ENCODE measurements at regions not wholly inside any gene's neighbourhood (a gene's known extent, or its start where the extent isn't known, plus 50 kb on each side); places are given as distances from the start of the nearest gene placed in this dataset.
"Not testable (repeated sequence)": the region's sequence is repeated elsewhere in the genome, so short reads cannot be mapped to it uniquely, and the experiment has no call there.

- Histone ChIP-seq H3K4me1 (ENCODE audit: insufficient read depth, low read length) (no peaks in the 10 kb centered on the region), H3K27ac (ENCODE audit: low read depth, low read length) (no peak overlapping the region), H3K9me3 (ENCODE audit: low read length) (no peaks in the 10 kb centered on the region), H3K4me3 (ENCODE audit: low read length) (no peak overlapping the region), H3K36me3 (ENCODE audit: insufficient read depth, low read length) (no peaks in the 10 kb centered on the region), H3K27me3 (ENCODE audit: insufficient read depth, low read length, poor library complexity, severe bottlenecking) (no peaks in the 10 kb centered on the region)
- Mint-ChIP-seq H3K4me1 (no peaks in the 10 kb centered on the region), H3K27ac (no peak overlapping the region), H3K27me3 (peaks cover 0 to 3% of the 10 kb centered on the region in 2 donors), H3K4me3 (no peak overlapping the region), H3K9me3 (peaks cover 0 to 7% (median 4%) of the 10 kb centered on the region in 5 donors), H3K36me3 (no peaks in the 10 kb centered on the region)
- DNase-seq: no peak
- ChIA-PET POLR2A (no interaction called here), CTCF (no interaction called here)
Measured at GRCh38 chr4:12122316-12122715, 693.6 kb upstream of the HS3ST1 start.

- H3K27me3 ChIP-seq (ENCODE audit: insufficient read depth, low read length, poor library complexity, severe bottlenecking): no peaks in the 10 kb centered on the region
- H3K4me1 ChIP-seq (ENCODE audit: insufficient read depth, low read length): no peaks in the 10 kb centered on the region
Measured at GRCh38 chr4:12120968-12121367, 692.3 kb upstream of the HS3ST1 start.

GRCh38 chr4:12118651-12119213 is 690.0 kb upstream of the HS3ST1 start:
- H3K27ac Mint-ChIP-seq: no peak overlapping the region
- peaks cover 0 to 1% of the 10 kb centered on the region in 2 donors for H3K27me3 Mint-ChIP-seq
- CTCF ChIA-PET: no interaction called here
- Histone ChIP-seq H3K27me3 (ENCODE audit: insufficient read depth, low read length, poor library complexity, severe bottlenecking) (no peaks in the 10 kb centered on the region), H3K36me3 (ENCODE audit: insufficient read depth, low read length) (no peaks in the 10 kb centered on the region), H3K27ac (ENCODE audit: low read depth, low read length) (no peak overlapping the region), H3K4me3 (ENCODE audit: low read length) (no peak overlapping the region), H3K4me1 (ENCODE audit: insufficient read depth, low read length) (no peaks in the 10 kb centered on the region), H3K9me3 (ENCODE audit: low read length) (no peaks in the 10 kb centered on the region)
- POLR2A ChIA-PET: no interaction called here
- peaks cover 10 to 22% (median 21%) of the 10 kb centered on the region in 5 donors for H3K9me3 Mint-ChIP-seq
- H3K4me3 Mint-ChIP-seq: no peak overlapping the region
- no peaks in the 10 kb centered on the region for H3K4me1 Mint-ChIP-seq
- DNase-seq: no peak
- H3K36me3 Mint-ChIP-seq: no peaks in the 10 kb centered on the region

More at GRCh38 chr4:12120968-12121367, 692.3 kb upstream of the HS3ST1 start:
- Mint-ChIP-seq H3K9me3 (peaks cover 4 to 16% (median 10%) of the 10 kb centered on the region in 5 donors), H3K27ac (no peak overlapping the region), H3K36me3 (no peaks in the 10 kb centered on the region), H3K4me1 (no peaks in the 10 kb centered on the region), H3K4me3 (no peak overlapping the region), H3K27me3 (peaks cover 0 to 3% of the 10 kb centered on the region in 2 donors)
- ChIA-PET CTCF (no interaction called here), POLR2A (no interaction called here)
- no peaks in the 10 kb centered on the region for H3K36me3 ChIP-seq (ENCODE audit: insufficient read depth, low read length)
- no peak for DNase-seq
- H3K4me3 ChIP-seq (ENCODE audit: low read length): no peak overlapping the region
- H3K9me3 ChIP-seq (ENCODE audit: low read length): no peaks in the 10 kb centered on the region
- no peak overlapping the region for H3K27ac ChIP-seq (ENCODE audit: low read depth, low read length)

GRCh38 chr4:12116009-12116552 is 687.4 kb upstream of the HS3ST1 start:
- ChIA-PET CTCF (no interaction called here), POLR2A (no interaction called here)
- no peaks in the 10 kb centered on the region for H3K36me3 ChIP-seq (ENCODE audit: insufficient read depth, low read length)
- H3K27me3 ChIP-seq (ENCODE audit: insufficient read depth, low read length, poor library complexity, severe bottlenecking): no peaks in the 10 kb centered on the region
- H3K36me3 Mint-ChIP-seq: no peaks in the 10 kb centered on the region
- no peaks in the 10 kb centered on the region for H3K27me3 Mint-ChIP-seq
- no peak overlapping the region for H3K4me3 Mint-ChIP-seq
- no peak for DNase-seq
- no peaks in the 10 kb centered on the region for H3K9me3 ChIP-seq (ENCODE audit: low read length)
- H3K4me3 ChIP-seq (ENCODE audit: low read length): no peak overlapping the region
- H3K9me3 Mint-ChIP-seq: peaks cover 11 to 42% (median 34%) of the 10 kb centered on the region in 5 donors
- no peaks in the 10 kb centered on the region for H3K4me1 Mint-ChIP-seq
- peak overlapping the region in 1 of 8 donors; percentile 65 for H3K27ac Mint-ChIP-seq
- H3K27ac ChIP-seq (ENCODE audit: low read depth, low read length): no peak overlapping the region
- no peaks in the 10 kb centered on the region for H3K4me1 ChIP-seq (ENCODE audit: insufficient read depth, low read length)

GRCh38 chr4:12110627-12111026 is 681.9 kb upstream of the HS3ST1 start:
- no peak for DNase-seq
- ChIA-PET CTCF (no interaction called here), POLR2A (no interaction called here)
- H3K9me3 ChIP-seq (ENCODE audit: low read length): no peaks in the 10 kb centered on the region
- H3K27me3 ChIP-seq (ENCODE audit: insufficient read depth, low read length, poor library complexity, severe bottlenecking): no peaks in the 10 kb centered on the region
- Mint-ChIP-seq H3K4me3 (no peak overlapping the region), H3K9me3 (peaks cover 7 to 35% (median 24%) of the 10 kb centered on the region in 5 donors), H3K27me3 (no peaks in the 10 kb centered on the region), H3K36me3 (no peaks in the 10 kb centered on the region), H3K27ac (no peak overlapping the region), H3K4me1 (no peaks in the 10 kb centered on the region)
- no peaks in the 10 kb centered on the region for H3K4me1 ChIP-seq (ENCODE audit: insufficient read depth, low read length)
- H3K4me3 ChIP-seq (ENCODE audit: low read length): no peak overlapping the region
- H3K36me3 ChIP-seq (ENCODE audit: insufficient read depth, low read length): no peaks in the 10 kb centered on the region
- no peak overlapping the region for H3K27ac ChIP-seq (ENCODE audit: low read depth, low read length)

- CTCF ChIA-PET; H3K4me1 Mint-ChIP-seq; H3K36me3 ChIP-seq (ENCODE audit: insufficient read depth, low read length); H3K4me3 ChIP-seq (ENCODE audit: low read length); H3K36me3 Mint-ChIP-seq; H3K27me3 Mint-ChIP-seq; H3K9me3 ChIP-seq (ENCODE audit: low read length); H3K27me3 ChIP-seq (ENCODE audit: insufficient read depth, low read length, poor library complexity, severe bottlenecking); POLR2A ChIA-PET; H3K4me1 ChIP-seq (ENCODE audit: insufficient read depth, low read length); DNase-seq; H3K4me3 Mint-ChIP-seq; H3K27ac Mint-ChIP-seq; H3K27ac ChIP-seq (ENCODE audit: low read depth, low read length): not testable (repeated sequence)
- H3K9me3 Mint-ChIP-seq: peaks cover 3 to 26% (median 21%) of the 10 kb centered on the region in 5 donors
Measured at GRCh38 chr4:12109056-12109455, 680.4 kb upstream of the HS3ST1 start.

- no peaks in the 10 kb centered on the region for H3K4me1 ChIP-seq (ENCODE audit: insufficient read depth, low read length)
- no peak for DNase-seq
- POLR2A ChIA-PET: no interaction called here
- no peaks in the 10 kb centered on the region for H3K36me3 ChIP-seq (ENCODE audit: insufficient read depth, low read length)
- CTCF ChIA-PET: no interaction called here
- H3K27me3 Mint-ChIP-seq: no peaks in the 10 kb centered on the region
- H3K9me3 Mint-ChIP-seq: peaks cover 0 to 7% (median 0%) of the 10 kb centered on the region in 5 donors
- H3K9me3 ChIP-seq (ENCODE audit: low read length): no peaks in the 10 kb centered on the region
- H3K36me3 Mint-ChIP-seq: no peaks in the 10 kb centered on the region
- H3K4me3 ChIP-seq (ENCODE audit: low read length): no peak overlapping the region
- H3K4me3 Mint-ChIP-seq: no peak overlapping the region
- H3K27me3 ChIP-seq (ENCODE audit: insufficient read depth, low read length, poor library complexity, severe bottlenecking): no peaks in the 10 kb centered on the region
- no peak overlapping the region for H3K27ac Mint-ChIP-seq
- no peaks in the 10 kb centered on the region for H3K4me1 Mint-ChIP-seq
- H3K27ac ChIP-seq (ENCODE audit: low read depth, low read length): no peak overlapping the region
Measured at GRCh38 chr4:12105519-12105918, 676.8 kb upstream of the HS3ST1 start.

GRCh38 chr4:12089920-12090319 is 661.2 kb upstream of the HS3ST1 start:
- H3K27me3 Mint-ChIP-seq, POLR2A ChIA-PET: not testable (repeated sequence)

More at GRCh38 chr4:12089920-12090319, 661.2 kb upstream of the HS3ST1 start:
- H3K36me3 ChIP-seq (ENCODE audit: insufficient read depth, low read length); H3K4me3 Mint-ChIP-seq; CTCF ChIA-PET; H3K27ac ChIP-seq (ENCODE audit: low read depth, low read length); H3K9me3 ChIP-seq (ENCODE audit: low read length); DNase-seq; H3K36me3 Mint-ChIP-seq; H3K4me1 Mint-ChIP-seq; H3K27ac Mint-ChIP-seq; H3K27me3 ChIP-seq (ENCODE audit: insufficient read depth, low read length, poor library complexity, severe bottlenecking); H3K4me3 ChIP-seq (ENCODE audit: low read length); H3K4me1 ChIP-seq (ENCODE audit: insufficient read depth, low read length): not testable (repeated sequence)
- peaks cover 4 to 17% (median 7%) of the 10 kb centered on the region in 5 donors for H3K9me3 Mint-ChIP-seq
